Stimulated activated naive CD8-positive, alpha-beta T cell treated with anti-CD3 and anti-CD28 coated beads, Interleukin-15, Interleukin-2, amounts not matched to agents 100 ng/mL and 50 ng/mL, for 24 hours (primary cell): ENCODE measurements at regions not wholly inside any gene's neighbourhood (a gene's known extent, or its start where the extent isn't known, plus 50 kb on each side); places are given as distances from the start of the nearest gene placed in this dataset.
A peak's percentile ranks its signal among the peaks of the same experiment; 100 is the strongest.
"Not testable (repeated sequence)": the region's sequence is repeated elsewhere in the genome, so short reads cannot be mapped to it uniquely, and the experiment has no call there.

ENCODE experiments used
- H3K27ac Mint-ChIP-seq: one replicate; pipeline ENCODE4 v1.8.0; 2021; ENCODE audit warnings: mild to moderate bottlenecking, mixed read lengths
- H3K27me3 Mint-ChIP-seq: one replicate; pipeline ENCODE4 v1.8.0; 2021; ENCODE audit warnings: mixed read lengths
- H3K36me3 Mint-ChIP-seq: one replicate; pipeline ENCODE4 v1.8.0; 2021; ENCODE audit warnings: low read depth, mixed read lengths
- H3K4me1 Mint-ChIP-seq: one replicate; pipeline ENCODE4 v1.8.0; 2021; ENCODE audit warnings: low read depth, mixed read lengths
- H3K4me3 Mint-ChIP-seq: one replicate; pipeline ENCODE4 v1.8.0; 2021; ENCODE audit warnings: mild to moderate bottlenecking, mixed read lengths
- H3K9me3 Mint-ChIP-seq: one replicate; pipeline ENCODE4 v1.8.0; 2021; ENCODE audit warnings: mixed read lengths

- Mint-ChIP-seq H3K4me1 (peaks cover 14% of the 10 kb centered on the region), H3K27ac (no peak overlapping the region), H3K9me3 (no peaks in the 10 kb centered on the region), H3K27me3 (no peaks in the 10 kb centered on the region), H3K36me3 (no peaks in the 10 kb centered on the region), H3K4me3 (no peak overlapping the region)
These were observed 137.8 kb upstream of the RBPJ start for GRCh38 chr4:26183017-26183416.

- Mint-ChIP-seq H3K36me3 (no peaks in the 10 kb centered on the region), H3K4me3 (no peak overlapping the region), H3K27me3 (no peaks in the 10 kb centered on the region), H3K27ac (no peak overlapping the region), H3K9me3 (no peaks in the 10 kb centered on the region), H3K4me1 (peaks cover 3% of the 10 kb centered on the region)
These were observed 135.4 kb upstream of the RBPJ start for GRCh38 chr4:26185436-26185835.

- H3K27ac Mint-ChIP-seq: no peak overlapping the region
- H3K4me1 Mint-ChIP-seq: peaks cover 47% of the 10 kb centered on the region
- no peaks in the 10 kb centered on the region for H3K36me3 Mint-ChIP-seq
- no peak overlapping the region for H3K4me3 Mint-ChIP-seq
- no peaks in the 10 kb centered on the region for H3K9me3 Mint-ChIP-seq
- no peaks in the 10 kb centered on the region for H3K27me3 Mint-ChIP-seq
These were observed 129.5 kb upstream of the RBPJ start for GRCh38 chr4:26191353-26191752.

- Mint-ChIP-seq H3K27me3 (no peaks in the 10 kb centered on the region), H3K4me1 (peaks cover 65% of the 10 kb centered on the region), H3K27ac (peak overlapping the region; percentile 88), H3K36me3 (no peaks in the 10 kb centered on the region), H3K9me3 (no peaks in the 10 kb centered on the region), H3K4me3 (peak overlapping the region; percentile 24)
These were observed 127.6 kb upstream of the RBPJ start for GRCh38 chr4:26192899-26193869.

DNA sequence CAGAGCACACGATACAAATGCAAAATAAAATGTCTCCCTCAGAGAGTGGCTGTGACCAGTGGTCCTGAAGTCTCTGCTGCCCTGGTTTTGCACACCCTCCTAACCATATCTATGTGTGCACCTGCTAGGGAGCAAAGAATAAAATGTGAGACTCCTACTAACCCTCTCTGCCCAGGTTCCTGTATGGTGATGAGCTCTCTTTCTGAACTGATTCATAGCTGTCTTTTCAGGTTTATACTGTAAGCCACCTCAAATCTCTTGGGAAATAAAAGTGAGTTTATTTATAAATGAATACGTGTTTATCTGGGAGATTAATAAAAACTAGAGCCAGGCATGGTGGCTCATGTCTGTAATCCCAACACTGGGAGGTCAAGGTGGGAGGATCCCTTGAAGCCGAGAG, 126.0 kb upstream of the RBPJ start:
- no peaks in the 10 kb centered on the region for H3K36me3 Mint-ChIP-seq
- peaks cover 78% of the 10 kb centered on the region for H3K4me1 Mint-ChIP-seq
- H3K9me3 Mint-ChIP-seq: no peaks in the 10 kb centered on the region
- H3K4me3 Mint-ChIP-seq: no peak overlapping the region
- H3K27me3 Mint-ChIP-seq: no peaks in the 10 kb centered on the region
- peak overlapping the region; percentile 88 for H3K27ac Mint-ChIP-seq

- no peak overlapping the region for H3K4me3 Mint-ChIP-seq
- no peaks in the 10 kb centered on the region for H3K27me3 Mint-ChIP-seq
- peak overlapping the region; percentile 95 for H3K27ac Mint-ChIP-seq
- no peaks in the 10 kb centered on the region for H3K36me3 Mint-ChIP-seq
- H3K4me1 Mint-ChIP-seq: peaks cover 84% of the 10 kb centered on the region
- H3K9me3 Mint-ChIP-seq: no peaks in the 10 kb centered on the region
These were observed 124.2 kb upstream of the RBPJ start for GRCh38 chr4:26196567-26196966.

DNA sequence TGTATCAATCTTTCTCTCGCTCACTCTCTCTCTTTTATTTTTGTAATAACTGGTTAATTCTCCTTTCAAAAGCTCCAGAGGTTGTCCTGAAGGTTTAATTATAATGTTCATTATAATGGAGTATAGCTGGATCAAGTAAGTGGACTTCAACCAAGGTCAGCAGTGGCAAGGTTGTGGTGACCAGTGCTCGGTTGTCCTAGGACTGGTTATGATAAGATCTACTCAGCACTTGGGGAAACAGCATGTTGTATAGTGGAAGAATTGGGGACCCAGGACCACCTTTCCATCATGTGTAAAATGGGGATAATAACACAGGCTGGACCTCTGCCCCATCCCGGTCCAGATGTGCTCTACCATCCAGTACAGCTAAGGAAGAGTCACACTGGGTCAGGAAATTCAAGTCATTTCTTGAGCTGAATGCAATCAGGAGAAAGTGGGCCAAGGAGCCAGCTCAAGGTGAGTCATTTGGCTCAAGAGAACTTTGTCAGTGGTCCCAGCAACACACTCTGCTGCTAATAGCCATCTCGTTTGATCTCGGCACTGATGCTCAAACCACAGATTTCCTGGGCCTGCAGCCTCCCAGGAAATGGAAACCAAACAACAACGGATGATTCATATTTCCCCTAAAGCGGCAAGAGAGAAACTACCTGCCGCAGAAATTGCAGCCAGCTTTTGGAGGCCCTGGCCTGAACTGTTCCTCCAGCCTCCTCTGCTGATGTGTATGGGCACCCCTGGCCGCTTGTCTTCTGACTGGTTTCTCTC, 123.6 kb upstream of the RBPJ start:
- no peaks in the 10 kb centered on the region for H3K9me3 Mint-ChIP-seq
- H3K27me3 Mint-ChIP-seq: no peaks in the 10 kb centered on the region
- peaks cover 88% of the 10 kb centered on the region for H3K4me1 Mint-ChIP-seq
- H3K27ac Mint-ChIP-seq: peak overlapping the region; percentile 95
- peak overlapping the region; percentile 67 for H3K4me3 Mint-ChIP-seq
- H3K36me3 Mint-ChIP-seq: no peaks in the 10 kb centered on the region

GRCh38 chr4:26198931-26199330, 121.9 kb upstream of the RBPJ start:
- H3K36me3 Mint-ChIP-seq, H3K4me3 Mint-ChIP-seq, H3K27me3 Mint-ChIP-seq, H3K9me3 Mint-ChIP-seq: not testable (repeated sequence)
- Mint-ChIP-seq H3K4me1 (peaks cover 88% of the 10 kb centered on the region), H3K27ac (peak overlapping the region; percentile 7)

GRCh38 chr4:26199596-26199995, 121.2 kb upstream of the RBPJ start:
- Mint-ChIP-seq H3K4me1 (peaks cover 88% of the 10 kb centered on the region), H3K4me3 (no peak overlapping the region), H3K36me3 (no peaks in the 10 kb centered on the region), H3K27ac (no peak overlapping the region), H3K27me3 (no peaks in the 10 kb centered on the region), H3K9me3 (peaks cover 7% of the 10 kb centered on the region)

GRCh38 chr4:26201120-26201519, 119.7 kb upstream of the RBPJ start:
- peaks cover 7% of the 10 kb centered on the region for H3K9me3 Mint-ChIP-seq
- no peak overlapping the region for H3K27ac Mint-ChIP-seq
- H3K4me1 Mint-ChIP-seq: peaks cover 74% of the 10 kb centered on the region
- no peak overlapping the region for H3K4me3 Mint-ChIP-seq
- H3K27me3 Mint-ChIP-seq: no peaks in the 10 kb centered on the region
- no peaks in the 10 kb centered on the region for H3K36me3 Mint-ChIP-seq

DNA sequence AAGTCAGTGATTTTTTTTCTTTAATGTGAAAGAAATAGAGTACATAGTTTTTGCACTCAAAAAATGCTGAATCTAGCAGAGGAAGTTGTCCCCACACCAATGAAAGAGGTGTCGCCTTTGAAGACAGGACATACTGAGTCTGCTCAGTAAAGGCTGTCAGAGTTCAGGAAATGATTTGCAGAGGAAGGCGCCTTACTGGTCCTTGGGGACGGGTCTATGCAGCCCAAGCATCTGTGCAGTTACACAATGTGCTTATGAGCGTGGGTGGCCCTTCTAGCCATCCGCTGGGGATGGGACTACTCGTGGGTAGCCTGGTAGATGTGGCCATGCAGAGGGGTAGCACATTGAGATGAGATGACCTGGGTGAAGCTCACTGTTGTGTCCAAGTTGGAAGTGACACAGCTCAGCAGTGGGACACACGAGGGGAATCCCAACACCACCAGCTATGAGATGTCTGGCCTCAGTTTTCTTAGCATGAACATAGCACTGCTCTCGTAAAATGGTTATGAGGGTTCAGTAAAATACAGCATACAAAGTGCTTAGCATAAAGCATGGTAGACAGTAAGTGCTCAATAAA, 116.5 kb upstream of the RBPJ start:
- Mint-ChIP-seq H3K9me3 (peaks cover 7% of the 10 kb centered on the region), H3K4me3 (no peak overlapping the region), H3K4me1 (peaks cover 46% of the 10 kb centered on the region), H3K36me3 (no peaks in the 10 kb centered on the region), H3K27ac (peak overlapping the region; percentile 22), H3K27me3 (peaks cover 7% of the 10 kb centered on the region)

GRCh38 chr4:26204911-26205370, 115.9 kb upstream of the RBPJ start:
- Mint-ChIP-seq H3K27me3 (peaks cover 10% of the 10 kb centered on the region), H3K36me3 (no peaks in the 10 kb centered on the region)

GRCh38 chr4:26206339-26206738, 114.5 kb upstream of the RBPJ start:
- Mint-ChIP-seq H3K36me3 (no peaks in the 10 kb centered on the region), H3K9me3 (peaks cover 7% of the 10 kb centered on the region), H3K27ac (no peak overlapping the region), H3K4me3 (no peak overlapping the region), H3K4me1 (peaks cover 37% of the 10 kb centered on the region), H3K27me3 (peaks cover 13% of the 10 kb centered on the region)

More at GRCh38 chr4:26204911-26205370, 115.9 kb upstream of the RBPJ start:
- H3K27ac Mint-ChIP-seq: no peak overlapping the region
- H3K9me3 Mint-ChIP-seq: peaks cover 7% of the 10 kb centered on the region
- H3K4me3 Mint-ChIP-seq: no peak overlapping the region
- peaks cover 45% of the 10 kb centered on the region for H3K4me1 Mint-ChIP-seq

GRCh38 chr4:26206999-26207398, 113.8 kb upstream of the RBPJ start:
- H3K9me3 Mint-ChIP-seq: peaks cover 7% of the 10 kb centered on the region
- no peak overlapping the region for H3K4me3 Mint-ChIP-seq
- H3K4me1 Mint-ChIP-seq: peaks cover 30% of the 10 kb centered on the region
- H3K27me3 Mint-ChIP-seq: peaks cover 13% of the 10 kb centered on the region
- H3K36me3 Mint-ChIP-seq: no peaks in the 10 kb centered on the region
- H3K27ac Mint-ChIP-seq: no peak overlapping the region

DNA sequence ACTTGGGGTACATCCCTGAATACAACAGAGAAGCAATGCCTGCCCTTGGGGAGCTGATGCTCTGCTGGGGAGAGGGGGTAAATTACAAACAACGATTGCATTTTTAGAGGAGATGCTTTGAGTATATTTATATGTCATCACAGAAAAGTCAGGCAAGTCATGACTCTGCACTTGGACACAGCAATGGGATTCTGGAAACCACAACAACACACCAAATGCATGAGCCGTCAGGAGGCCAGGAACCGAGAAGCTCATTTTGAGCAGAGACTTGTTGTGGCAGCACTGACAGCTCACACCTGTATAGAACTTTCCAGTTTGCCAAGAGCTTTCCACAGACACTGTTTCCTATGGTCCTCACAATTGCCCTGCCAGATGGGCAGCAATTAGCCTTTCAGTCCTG, 113.2 kb upstream of the RBPJ start:
- Mint-ChIP-seq H3K4me3 (no peak overlapping the region), H3K4me1 (peaks cover 25% of the 10 kb centered on the region), H3K9me3 (peaks cover 7% of the 10 kb centered on the region), H3K27ac (no peak overlapping the region), H3K27me3 (peaks cover 17% of the 10 kb centered on the region), H3K36me3 (no peaks in the 10 kb centered on the region)
